ENCODE measurements at regions not wholly inside any gene's neighbourhood (a gene's known extent, or its start where the extent isn't known, plus 50 kb on each side); places are given as distances from the start of the nearest gene placed in this dataset.
"Not testable (repeated sequence)": the region's sequence is repeated elsewhere in the genome, so short reads cannot be mapped to it uniquely, and the experiment has no call there.

DNA sequence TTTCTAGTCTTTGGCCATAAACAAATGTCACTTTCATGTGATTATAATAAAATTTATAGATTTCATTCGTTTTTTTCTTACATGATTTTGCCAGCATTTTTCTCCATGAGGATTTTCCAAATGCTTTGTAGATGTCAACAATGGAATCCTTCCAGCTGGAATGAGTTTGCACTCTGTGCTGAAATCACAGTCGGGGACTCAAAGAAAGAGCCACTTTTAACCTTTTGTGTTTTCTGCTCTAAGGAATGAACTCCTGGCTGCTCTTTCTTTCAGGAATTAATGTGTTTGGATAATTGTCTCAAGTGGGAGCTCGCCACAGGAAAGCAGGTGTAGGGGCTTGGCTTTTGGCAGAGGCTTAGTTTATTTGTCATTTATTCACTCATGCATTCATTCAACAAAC, 372.3 kb upstream of the SALL1 start:
- in situ Hi-C loops (cut with HindIII; ENCODE audit: low sequenced_read_pairs) = no loop called here
- peak; percentile 40 for DNase-seq (ENCODE audit: low read depth)
- TF ChIP-seq, protein P1, sequence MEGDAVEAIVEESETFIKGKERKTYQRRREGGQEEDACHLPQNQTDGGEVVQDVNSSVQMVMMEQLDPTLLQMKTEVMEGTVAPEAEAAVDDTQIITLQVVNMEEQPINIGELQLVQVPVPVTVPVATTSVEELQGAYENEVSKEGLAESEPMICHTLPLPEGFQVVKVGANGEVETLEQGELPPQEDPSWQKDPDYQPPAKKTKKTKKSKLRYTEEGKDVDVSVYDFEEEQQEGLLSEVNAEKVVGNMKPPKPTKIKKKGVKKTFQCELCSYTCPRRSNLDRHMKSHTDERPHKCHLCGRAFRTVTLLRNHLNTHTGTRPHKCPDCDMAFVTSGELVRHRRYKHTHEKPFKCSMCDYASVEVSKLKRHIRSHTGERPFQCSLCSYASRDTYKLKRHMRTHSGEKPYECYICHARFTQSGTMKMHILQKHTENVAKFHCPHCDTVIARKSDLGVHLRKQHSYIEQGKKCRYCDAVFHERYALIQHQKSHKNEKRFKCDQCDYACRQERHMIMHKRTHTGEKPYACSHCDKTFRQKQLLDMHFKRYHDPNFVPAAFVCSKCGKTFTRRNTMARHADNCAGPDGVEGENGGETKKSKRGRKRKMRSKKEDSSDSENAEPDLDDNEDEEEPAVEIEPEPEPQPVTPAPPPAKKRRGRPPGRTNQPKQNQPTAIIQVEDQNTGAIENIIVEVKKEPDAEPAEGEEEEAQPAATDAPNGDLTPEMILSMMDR (IDR thresholded peaks at IDR 0.05; ENCODE audit: low read depth, low read length, missing control alignments) = no peak
- no peak overlapping the region for H3K4me3 ChIP-seq (ENCODE audit: low read depth, low read length)

DNA sequence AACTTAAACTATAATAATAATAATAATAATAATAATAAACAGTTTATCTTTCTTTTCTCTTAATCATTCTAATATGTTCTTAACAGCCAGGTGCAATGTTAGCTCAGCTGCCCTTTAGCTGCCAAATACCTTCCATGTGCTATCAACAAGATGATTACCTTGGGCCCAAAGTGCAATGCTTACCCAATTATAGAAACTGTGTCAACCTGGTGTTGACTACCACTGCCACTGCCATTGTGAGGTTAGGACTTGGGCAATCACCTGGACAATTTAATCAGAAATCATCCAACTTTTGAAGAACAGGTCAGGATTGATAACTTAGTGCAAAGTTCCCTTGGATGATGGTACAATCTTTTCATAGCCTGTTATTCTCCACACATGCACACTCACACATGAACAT, 371.8 kb upstream of the SALL1 start:
- TF ChIP-seq, protein P1 (IDR thresholded peaks at IDR 0.05; ENCODE audit: low read depth, low read length, missing control alignments) = no peak
- no peak for DNase-seq (ENCODE audit: low read depth)
- in situ Hi-C loops (cut with HindIII; ENCODE audit: low sequenced_read_pairs) = no loop called here
- no peak overlapping the region for H3K4me3 ChIP-seq (ENCODE audit: low read depth, low read length)

DNA sequence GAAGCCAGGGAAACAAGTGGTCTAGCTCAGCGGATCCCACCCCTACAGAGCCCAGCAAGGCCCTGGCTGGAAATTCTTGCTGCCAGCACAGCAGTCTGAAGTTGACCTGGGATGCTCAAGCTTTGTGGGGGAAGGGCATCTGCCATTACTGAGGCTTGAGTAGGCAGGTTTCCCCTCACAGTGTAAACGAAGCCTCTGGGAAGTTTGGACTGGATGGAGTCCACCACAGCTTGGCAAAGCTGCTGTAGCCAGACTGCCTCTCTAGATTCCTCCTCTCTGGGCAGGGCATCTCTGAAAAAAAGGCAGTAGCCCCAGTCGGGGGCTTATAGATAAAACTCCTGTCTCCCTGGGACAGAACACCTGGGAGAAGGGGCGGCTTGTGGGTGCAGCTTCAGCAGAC, 365.9 kb upstream of the SALL1 start:
- in situ Hi-C loops (cut with HindIII; ENCODE audit: low sequenced_read_pairs); DNase-seq (ENCODE audit: low read depth); H3K4me3 ChIP-seq (ENCODE audit: low read depth, low read length): not testable (repeated sequence)

DNA sequence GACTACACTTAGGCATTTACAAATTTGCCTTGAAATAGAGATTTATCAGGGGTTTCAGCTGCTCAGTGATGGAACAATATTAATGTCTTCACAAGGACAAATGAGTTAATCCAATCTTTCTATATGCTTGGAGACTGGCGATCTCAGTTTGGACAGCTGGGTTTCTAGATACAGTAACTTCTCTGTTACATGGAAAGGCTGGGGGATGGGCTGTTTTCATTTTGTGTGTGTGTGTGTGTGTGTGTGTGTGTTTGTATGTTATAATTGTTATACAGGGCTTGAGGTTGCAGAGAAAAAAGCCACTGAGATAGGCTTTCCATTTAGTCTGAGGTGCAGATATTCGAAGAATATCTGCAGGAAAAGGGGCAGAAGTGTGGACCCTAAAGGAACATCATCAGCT, 359.3 kb upstream of the SALL1 start:
- DNase-seq (ENCODE audit: low read depth) = no peak
- in situ Hi-C loops (cut with HindIII; ENCODE audit: low sequenced_read_pairs) = no loop called here
- H3K4me3 ChIP-seq (ENCODE audit: low read depth, low read length) = no peak overlapping the region
- TF ChIP-seq, protein P1 (IDR thresholded peaks at IDR 0.05; ENCODE audit: low read depth, low read length, missing control alignments) = no peak

DNA sequence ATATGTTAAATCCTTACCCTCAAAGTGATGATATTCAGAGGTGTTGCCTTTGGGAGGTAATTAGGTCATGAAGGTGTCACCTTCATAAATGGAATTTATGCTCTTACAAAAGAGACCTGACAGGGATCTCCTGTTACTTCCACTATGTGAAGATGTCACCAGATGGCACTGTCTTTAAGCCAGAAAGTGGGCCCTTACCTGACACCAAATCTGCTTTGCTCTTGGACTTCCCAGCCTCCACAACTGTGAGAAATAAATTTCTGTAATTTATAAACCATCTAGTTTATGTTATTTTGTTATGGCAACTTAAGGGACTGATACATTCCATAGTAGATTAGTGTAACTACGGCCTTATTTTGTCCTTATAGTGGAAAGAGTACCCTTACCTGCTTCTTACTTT, 358.3 kb upstream of the SALL1 start:
- no peak overlapping the region for H3K4me3 ChIP-seq (ENCODE audit: low read depth, low read length)
- in situ Hi-C loops (cut with HindIII; ENCODE audit: low sequenced_read_pairs) = no loop called here
- TF ChIP-seq, protein P1 (IDR thresholded peaks at IDR 0.05; ENCODE audit: low read depth, low read length, missing control alignments) = no peak
- DNase-seq (ENCODE audit: low read depth) = no peak

DNA sequence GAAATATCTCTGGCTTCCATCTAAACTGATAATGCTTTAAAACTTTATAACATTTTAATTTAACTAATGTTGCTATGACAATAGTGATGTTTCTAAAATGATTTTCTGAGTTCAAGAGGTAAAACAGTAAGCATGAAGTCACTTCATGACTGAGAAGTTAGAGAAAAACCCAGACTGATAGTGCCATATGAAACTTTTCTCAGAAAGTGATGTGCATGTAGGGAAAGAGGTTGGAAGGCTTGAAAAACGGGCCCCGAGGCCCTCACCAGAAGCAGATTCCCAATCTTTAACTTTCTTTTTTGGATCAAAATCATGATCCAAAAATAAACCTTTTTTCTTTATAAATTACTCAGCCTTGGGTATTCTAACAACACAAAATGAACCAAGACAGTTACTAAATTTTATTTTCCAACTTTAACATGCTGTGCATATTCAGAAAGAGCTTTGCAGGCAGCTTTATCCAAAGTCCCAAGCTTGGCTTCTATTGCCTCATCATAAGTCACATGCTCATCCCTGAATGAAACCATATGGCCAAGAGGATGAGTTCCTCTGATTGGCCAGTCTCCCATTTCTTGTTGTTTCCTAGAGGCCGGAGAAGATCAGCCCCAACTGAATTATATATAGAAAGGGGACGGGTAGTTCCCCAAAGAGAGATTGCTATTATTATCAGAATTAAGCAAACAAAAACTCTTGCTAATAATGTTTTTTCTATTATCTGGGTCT, 357.6 kb upstream of the SALL1 start:
- TF ChIP-seq, protein P1 (IDR thresholded peaks at IDR 0.05; ENCODE audit: low read depth, low read length, missing control alignments) = no peak
- DNase-seq (ENCODE audit: low read depth) = no peak
- in situ Hi-C loops (cut with HindIII; ENCODE audit: low sequenced_read_pairs) = no loop called here
- H3K4me3 ChIP-seq (ENCODE audit: low read depth, low read length) = no peak overlapping the region

DNA sequence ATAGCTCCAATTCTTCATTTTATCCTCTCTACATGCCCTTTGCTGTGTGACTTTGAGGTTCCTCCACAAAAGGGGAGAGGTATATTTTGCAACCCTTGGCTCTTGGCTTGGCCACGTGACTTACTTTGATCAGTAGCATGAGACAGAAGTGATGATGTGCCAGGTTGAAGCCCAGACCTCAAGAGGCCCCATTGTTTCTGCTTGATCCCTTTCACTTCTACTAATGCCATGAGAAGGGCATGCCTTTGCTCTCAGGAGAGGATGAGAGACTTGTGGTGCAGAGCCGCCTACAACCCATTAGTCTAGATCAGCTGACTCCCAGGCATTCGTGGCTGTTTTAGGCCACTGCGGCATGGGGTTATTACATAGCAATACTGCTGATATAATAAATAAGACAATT, 356.2 kb upstream of the SALL1 start:
- no peak for DNase-seq (ENCODE audit: low read depth)
- no peak overlapping the region for H3K4me3 ChIP-seq (ENCODE audit: low read depth, low read length)
- in situ Hi-C loops (cut with HindIII; ENCODE audit: low sequenced_read_pairs) = no loop called here
- TF ChIP-seq, protein P1 (IDR thresholded peaks at IDR 0.05; ENCODE audit: low read depth, low read length, missing control alignments) = no peak

Data from astrocyte of the cerebellum (primary cell).